ENCODE measurements at regions not wholly inside any gene's neighbourhood (a gene's known extent, or its start where the extent isn't known, plus 50 kb on each side); places are given as distances from the start of the nearest gene placed in this dataset.

DNA sequence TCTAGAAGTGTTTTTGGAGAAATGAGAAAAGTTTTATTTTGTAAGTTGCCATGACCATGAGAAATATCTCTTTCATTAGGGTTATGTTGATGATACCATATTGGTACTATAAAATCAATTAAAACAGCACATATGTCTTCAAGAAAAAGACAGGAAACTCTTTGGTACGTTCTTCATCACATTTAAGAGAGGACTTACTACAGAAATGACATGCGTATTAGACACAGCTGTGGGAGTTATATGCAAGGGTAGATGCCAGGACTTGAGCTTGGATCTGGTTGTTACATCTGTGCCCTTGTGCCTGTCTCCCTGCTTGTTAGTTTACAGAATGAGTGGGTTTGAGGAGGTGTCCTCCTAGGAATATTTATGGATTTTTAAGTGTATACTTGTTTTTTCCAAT lies 103.4 kb upstream of the P2RY1 start:
- no peak overlapping the region for H3K27ac Mint-ChIP-seq
- DNase-seq (no peak), ATAC-seq (no peak)
- peaks cover 3% of the 10 kb centered on the region for H3K4me1 Mint-ChIP-seq (ENCODE audit: low read depth)
- ChIA-PET CTCF (interaction anchor here (1.0 kb wide), 1 partner anchor 14 kb away, joined by 3 read pairs; no protein-coding TSS in a partner anchor), POLR2A (no interaction called here)
- H3K36me3 Mint-ChIP-seq (ENCODE audit: low read depth), result no peaks in the 10 kb centered on the region
- H3K9me3 Mint-ChIP-seq, result no peaks in the 10 kb centered on the region
- intact Hi-C loops (cut with micrococcal nuclease), result no loop called here
- H3K27me3 Mint-ChIP-seq, result no peaks in the 10 kb centered on the region
- no peak overlapping the region for H3K4me3 Mint-ChIP-seq
- TF ChIP-seq, protein P1, sequence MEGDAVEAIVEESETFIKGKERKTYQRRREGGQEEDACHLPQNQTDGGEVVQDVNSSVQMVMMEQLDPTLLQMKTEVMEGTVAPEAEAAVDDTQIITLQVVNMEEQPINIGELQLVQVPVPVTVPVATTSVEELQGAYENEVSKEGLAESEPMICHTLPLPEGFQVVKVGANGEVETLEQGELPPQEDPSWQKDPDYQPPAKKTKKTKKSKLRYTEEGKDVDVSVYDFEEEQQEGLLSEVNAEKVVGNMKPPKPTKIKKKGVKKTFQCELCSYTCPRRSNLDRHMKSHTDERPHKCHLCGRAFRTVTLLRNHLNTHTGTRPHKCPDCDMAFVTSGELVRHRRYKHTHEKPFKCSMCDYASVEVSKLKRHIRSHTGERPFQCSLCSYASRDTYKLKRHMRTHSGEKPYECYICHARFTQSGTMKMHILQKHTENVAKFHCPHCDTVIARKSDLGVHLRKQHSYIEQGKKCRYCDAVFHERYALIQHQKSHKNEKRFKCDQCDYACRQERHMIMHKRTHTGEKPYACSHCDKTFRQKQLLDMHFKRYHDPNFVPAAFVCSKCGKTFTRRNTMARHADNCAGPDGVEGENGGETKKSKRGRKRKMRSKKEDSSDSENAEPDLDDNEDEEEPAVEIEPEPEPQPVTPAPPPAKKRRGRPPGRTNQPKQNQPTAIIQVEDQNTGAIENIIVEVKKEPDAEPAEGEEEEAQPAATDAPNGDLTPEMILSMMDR (IDR thresholded peaks at IDR 0.05), result no peak

DNA sequence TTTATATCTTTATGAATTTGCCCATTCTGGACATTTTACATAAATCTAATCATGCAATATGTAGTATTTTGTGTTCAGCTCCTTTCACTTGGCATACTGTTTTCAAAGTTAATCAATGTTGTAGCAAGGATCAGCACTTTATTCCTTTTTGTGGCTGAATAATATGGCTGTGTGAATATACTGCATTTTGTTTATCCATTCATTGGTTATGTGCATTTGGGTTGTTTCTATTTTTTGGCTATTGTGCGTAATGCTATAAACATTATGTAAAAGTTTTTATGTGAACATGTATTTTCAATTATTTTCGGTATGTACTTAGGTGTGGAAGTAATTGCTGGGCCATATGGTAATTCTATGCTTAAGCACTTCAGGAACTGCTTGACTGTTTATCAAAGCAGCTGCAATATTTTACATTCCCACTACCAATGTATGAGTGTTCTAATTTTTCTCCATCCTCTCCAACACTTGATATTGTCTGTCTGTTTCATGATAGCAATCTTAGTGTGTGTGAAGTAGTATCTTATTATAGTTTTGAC lies 101.3 kb upstream of the P2RY1 start:
- POLR2A ChIA-PET, result no interaction called here
- H3K9me3 Mint-ChIP-seq, result no peaks in the 10 kb centered on the region
- no peak overlapping the region for H3K27ac Mint-ChIP-seq
- H3K27me3 Mint-ChIP-seq, result no peaks in the 10 kb centered on the region
- H3K36me3 Mint-ChIP-seq (ENCODE audit: low read depth), result no peaks in the 10 kb centered on the region
- no peak overlapping the region for H3K4me3 Mint-ChIP-seq
- intact Hi-C loops (cut with micrococcal nuclease), result no loop called here
- H3K4me1 Mint-ChIP-seq (ENCODE audit: low read depth), result peaks cover 7% of the 10 kb centered on the region
- TF ChIP-seq, protein P1 (IDR thresholded peaks at IDR 0.05), result no peak
- DNase-seq, result no peak
- CTCF ChIA-PET, result no interaction called here
- ATAC-seq, result no peak

DNA sequence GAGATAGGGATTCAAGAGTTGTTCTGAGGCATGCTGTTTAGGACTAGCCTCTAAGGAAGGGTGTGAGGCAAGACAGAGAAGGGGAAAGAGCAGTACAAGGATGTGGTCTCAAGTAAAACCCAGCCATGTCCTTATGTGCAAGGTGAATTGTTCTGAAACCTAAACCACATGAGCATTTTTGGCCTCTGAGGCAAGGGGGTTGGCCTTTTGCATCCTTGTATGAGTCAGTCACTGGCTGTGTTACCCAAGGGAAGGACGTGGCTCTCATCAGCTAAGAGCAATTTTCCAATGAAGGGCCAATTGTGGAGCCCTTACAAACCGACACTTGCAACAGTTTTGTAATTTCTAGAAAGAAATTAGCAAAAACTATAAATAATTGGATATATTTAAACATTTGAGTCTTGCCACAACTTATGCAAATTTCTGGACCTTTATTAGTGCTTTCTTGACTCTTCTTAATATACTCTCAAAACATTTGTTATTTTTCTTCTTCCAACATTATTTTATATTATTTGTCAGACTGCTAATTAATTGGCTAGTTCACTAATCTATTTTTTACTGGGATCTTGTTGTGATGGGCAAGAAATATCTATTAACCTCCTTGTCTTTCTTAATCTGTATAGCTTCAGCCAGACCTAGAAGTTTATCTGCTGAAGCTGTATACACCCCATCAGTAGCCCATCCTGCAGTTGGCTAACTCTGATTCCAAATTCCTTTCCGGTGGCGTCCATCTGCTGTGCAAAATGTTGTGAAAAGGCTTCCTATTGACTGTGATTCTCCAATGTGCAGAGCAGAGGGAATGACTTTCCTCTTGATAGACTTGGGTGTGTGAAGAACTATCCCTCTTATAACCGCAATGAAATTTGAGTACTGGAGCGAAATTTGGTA lies 97.7 kb upstream of the P2RY1 start:
- no peak overlapping the region for H3K27ac Mint-ChIP-seq
- intact Hi-C loops (cut with micrococcal nuclease), result no loop called here
- TF ChIP-seq, protein P1 (IDR thresholded peaks at IDR 0.05), result no peak
- DNase-seq, result peak; percentile 46
- peak; percentile 81 for ATAC-seq
- H3K4me1 Mint-ChIP-seq (ENCODE audit: low read depth), result peaks cover 4% of the 10 kb centered on the region
- POLR2A ChIA-PET, result no interaction called here
- no peak overlapping the region for H3K4me3 Mint-ChIP-seq
- H3K9me3 Mint-ChIP-seq, result no peaks in the 10 kb centered on the region
- no peaks in the 10 kb centered on the region for H3K36me3 Mint-ChIP-seq (ENCODE audit: low read depth)
- peaks cover 1% of the 10 kb centered on the region for H3K27me3 Mint-ChIP-seq
- CTCF ChIA-PET, result no interaction called here

DNA sequence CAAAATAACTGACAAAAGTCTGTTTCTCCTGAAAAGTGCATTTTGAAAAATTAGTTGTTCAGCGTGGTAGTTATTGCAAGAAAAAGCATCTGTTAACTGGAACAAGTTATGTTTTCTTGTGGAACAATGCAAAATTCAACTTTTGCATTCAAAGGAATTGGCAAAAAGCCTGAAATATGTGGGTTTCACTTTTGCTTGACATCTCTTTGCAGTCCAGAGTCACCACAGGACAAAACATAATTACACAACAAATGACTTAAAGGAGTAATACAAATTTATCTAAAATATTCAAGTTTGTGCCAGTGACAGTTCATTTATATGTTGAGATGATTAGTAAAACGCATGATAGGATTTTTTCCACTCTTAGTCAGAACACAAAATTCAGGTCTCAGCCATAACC lies 96.3 kb upstream of the P2RY1 start:
- TF ChIP-seq, protein P1 (IDR thresholded peaks at IDR 0.05), result no peak
- Mint-ChIP-seq H3K4me1 (ENCODE audit: low read depth) (peaks cover 4% of the 10 kb centered on the region), H3K9me3 (no peaks in the 10 kb centered on the region)

More for the DNA sequence above, 96.3 kb upstream of the P2RY1 start:
- Mint-ChIP-seq H3K27ac (no peak overlapping the region), H3K27me3 (peaks cover 1% of the 10 kb centered on the region), H3K36me3 (ENCODE audit: low read depth) (no peaks in the 10 kb centered on the region), H3K4me3 (no peak overlapping the region)
- CTCF ChIA-PET, result no interaction called here
- ATAC-seq (no peak), DNase-seq (no peak)
- POLR2A ChIA-PET, result no interaction called here
- intact Hi-C loops (cut with micrococcal nuclease), result no loop called here
